GM10266 (cell line): ENCODE measurements at regions not wholly inside any gene's neighbourhood (a gene's known extent, or its start where the extent isn't known, plus 50 kb on each side); places are given as distances from the start of the nearest gene placed in this dataset.
"Not testable (repeated sequence)": the region's sequence is repeated elsewhere in the genome, so short reads cannot be mapped to it uniquely, and the experiment has no call there.

Experiments
- DNase-seq: peaks from one replicate; pipeline ENCODE4 v3.0.0; 2012; ENCODE audit errors: extremely low spot score
- TF ChIP-seq, protein P1 (sequence below): IDR thresholded peaks from 2 replicates; pipeline ENCODE4 v1.5.1; 2012; ENCODE audit warnings: mild to moderate bottlenecking, low read depth; ENCODE audit not compliant: control insufficient read depth, insufficient read depth; ENCODE audit errors: missing control alignments

DNA sequence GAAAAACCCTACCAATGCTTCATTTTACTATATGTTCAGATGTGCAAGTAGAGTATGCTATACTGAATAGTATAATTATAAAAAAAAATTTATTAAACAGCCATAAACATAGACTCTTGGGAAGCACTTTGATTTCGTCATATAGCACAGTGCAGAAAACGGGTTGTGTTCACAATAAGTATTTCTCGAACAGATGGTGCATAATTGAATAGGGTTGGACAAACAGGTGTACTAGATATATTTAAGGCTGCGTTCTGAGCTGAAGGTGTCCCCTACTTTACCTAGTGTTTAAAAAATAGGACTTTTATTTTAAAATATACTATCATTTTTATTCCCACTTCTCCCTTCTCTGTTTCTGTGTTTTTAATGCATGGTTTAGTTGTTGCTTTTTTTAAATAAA is 841.5 kb downstream of the ANKRD7 start:
- DNase-seq = no peak
- TF ChIP-seq, protein P1, sequence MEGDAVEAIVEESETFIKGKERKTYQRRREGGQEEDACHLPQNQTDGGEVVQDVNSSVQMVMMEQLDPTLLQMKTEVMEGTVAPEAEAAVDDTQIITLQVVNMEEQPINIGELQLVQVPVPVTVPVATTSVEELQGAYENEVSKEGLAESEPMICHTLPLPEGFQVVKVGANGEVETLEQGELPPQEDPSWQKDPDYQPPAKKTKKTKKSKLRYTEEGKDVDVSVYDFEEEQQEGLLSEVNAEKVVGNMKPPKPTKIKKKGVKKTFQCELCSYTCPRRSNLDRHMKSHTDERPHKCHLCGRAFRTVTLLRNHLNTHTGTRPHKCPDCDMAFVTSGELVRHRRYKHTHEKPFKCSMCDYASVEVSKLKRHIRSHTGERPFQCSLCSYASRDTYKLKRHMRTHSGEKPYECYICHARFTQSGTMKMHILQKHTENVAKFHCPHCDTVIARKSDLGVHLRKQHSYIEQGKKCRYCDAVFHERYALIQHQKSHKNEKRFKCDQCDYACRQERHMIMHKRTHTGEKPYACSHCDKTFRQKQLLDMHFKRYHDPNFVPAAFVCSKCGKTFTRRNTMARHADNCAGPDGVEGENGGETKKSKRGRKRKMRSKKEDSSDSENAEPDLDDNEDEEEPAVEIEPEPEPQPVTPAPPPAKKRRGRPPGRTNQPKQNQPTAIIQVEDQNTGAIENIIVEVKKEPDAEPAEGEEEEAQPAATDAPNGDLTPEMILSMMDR = no peak

DNA sequence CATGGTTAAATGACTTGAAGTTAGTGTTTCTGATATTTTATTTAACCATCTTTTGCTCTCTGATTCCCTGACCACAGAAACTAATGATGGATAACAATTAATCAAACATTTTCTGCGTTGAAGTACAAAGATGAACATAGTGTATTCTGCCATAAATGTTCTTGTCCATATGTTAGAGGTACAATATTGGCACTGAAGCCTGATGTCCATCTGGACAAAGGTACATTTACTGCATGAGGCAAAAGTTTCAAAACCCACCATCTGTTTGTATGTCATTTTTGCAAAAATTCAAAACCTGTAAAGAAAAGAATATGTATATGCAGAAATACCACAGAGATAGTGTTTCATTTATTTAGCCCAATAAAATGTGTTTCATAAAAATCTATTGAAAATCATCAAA is 861.5 kb downstream of the ANKRD7 start:
- no peak for DNase-seq
- TF ChIP-seq, protein P1 = no peak

DNA sequence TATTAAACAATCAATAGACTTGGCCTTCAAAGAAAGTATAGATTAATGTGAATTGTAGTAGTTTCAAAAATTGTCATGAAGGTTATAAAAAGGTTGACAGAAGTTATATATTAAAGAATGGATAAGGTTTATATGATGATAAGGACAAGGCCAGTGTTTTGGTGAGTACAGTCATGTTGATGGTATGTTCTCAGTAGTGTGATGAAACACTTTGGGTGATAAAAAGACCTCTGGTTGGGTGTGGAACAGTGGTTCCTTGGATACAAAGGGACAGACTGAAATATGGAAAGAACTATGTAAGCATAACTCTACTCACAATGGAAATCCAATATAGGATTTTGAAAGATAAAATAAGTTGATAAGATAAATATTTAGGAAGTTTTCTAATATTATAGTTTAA is 866.3 kb downstream of the ANKRD7 start:
- DNase-seq = no peak
- TF ChIP-seq, protein P1 = no peak

DNA sequence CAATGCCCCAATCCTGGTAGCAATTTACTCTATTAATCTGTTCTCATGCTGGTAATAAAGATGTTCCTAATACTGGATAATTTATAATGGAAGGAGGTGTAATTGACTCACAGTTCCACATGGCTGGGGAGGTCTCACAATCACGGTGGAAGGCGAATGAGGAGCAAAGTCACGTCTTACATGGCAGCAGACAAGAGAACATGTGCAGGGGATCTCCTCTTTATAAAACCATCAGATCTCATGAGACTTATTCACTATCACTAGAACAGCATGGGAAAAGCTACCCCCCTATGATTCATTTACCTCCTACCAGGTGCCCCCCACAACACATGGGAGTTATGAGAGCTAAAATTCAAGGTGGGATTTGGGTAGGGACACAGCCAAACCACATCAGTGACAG is 872.2 kb downstream of the ANKRD7 start:
- no peak for DNase-seq
- TF ChIP-seq, protein P1 = no peak

DNA sequence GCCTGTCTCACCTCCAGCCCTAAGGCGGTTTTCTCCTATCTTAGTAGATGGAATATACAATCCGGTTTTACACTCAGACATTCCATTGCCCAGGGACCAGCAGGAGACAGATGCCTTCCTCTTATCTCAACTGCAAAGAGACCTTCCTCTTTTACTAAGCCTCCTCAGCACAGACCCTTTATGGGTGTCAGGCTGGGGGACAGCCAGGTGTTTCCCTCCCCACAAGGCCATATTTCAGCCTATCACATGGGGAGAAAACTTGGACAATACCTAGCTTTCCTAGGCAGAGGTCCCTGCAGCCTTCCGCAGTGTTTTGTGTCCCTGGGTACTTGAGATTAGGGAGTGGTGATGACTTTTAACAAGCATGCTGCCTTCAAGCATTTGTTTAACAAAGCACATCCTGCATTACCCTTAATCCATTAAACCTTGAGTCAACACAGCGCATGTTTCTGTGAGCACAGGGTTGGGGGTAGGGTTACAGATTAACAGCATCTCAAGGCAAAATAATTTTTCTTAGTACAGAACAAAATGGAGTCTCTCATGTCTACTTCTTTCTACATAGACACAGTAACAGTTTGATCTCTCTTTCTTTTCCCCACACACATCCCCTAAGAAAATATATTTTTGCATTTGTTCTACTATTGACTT is 876.2 kb downstream of the ANKRD7 start:
- DNase-seq = not testable (repeated sequence)

DNA sequence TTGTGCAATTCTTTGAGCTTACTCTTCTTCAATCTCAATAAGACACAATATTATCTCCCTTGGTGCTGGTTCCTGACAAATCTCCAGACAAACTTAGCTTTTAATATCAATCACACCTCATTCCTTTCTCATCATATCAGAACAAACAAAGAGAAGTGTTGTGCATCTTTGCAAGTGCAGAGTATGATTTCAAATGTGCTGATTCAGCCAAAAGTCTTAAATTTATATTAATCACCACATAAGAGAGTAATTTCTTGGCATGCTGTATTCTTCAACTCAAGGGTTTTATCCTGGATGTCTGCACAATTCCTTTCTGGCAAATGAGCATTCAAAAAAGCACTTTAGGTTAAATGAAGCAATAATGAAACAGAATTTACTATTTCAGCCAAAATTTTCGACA is 877.8 kb downstream of the ANKRD7 start:
- TF ChIP-seq, protein P1 = no peak
- DNase-seq = no peak

DNA sequence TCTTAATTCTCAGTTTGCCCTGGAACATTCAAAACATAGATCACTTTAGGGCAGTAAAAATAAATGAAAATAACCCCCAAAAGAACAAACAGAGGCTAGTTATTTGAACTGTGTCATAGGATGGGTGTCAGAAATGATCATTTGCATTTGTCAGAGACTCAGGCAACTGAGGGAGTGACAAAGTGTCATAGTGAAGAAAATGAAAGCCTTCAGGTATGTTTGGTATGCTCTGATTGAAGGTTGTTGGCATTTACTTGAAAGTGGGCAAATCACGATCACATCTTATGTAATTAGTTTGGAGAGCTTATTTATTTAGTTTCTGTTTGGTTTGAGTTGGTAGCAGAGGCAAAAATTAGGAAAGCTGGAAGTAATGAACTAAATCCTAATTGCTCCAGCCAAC is 880.9 kb downstream of the ANKRD7 start:
- DNase-seq = no peak
- TF ChIP-seq, protein P1 = no peak

DNA sequence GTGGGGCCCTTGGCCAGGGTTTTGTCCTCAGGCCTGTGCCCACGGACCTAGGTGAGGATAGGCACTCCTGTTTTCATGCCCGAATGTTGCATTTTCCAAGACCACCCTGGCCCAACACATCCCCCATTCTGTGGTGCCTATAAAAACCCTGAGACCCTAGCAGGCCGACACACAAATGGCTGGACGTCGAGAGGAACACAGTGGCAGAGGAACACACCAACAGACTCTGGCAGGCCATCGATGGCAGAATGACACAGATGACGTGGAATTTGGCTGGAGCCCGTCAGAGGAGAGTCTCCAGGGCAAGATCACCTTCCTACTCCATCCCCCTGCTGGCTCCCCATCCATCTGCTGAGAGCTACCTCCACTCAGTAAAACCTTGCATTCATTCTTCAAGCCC is 898.8 kb downstream of the ANKRD7 start:
- no peak for DNase-seq
- TF ChIP-seq, protein P1 = no peak
